ENCODE measurements at regions not wholly inside any gene's neighbourhood (a gene's known extent, or its start where the extent isn't known, plus 50 kb on each side); places are given as distances from the start of the nearest gene placed in this dataset.

DNA sequence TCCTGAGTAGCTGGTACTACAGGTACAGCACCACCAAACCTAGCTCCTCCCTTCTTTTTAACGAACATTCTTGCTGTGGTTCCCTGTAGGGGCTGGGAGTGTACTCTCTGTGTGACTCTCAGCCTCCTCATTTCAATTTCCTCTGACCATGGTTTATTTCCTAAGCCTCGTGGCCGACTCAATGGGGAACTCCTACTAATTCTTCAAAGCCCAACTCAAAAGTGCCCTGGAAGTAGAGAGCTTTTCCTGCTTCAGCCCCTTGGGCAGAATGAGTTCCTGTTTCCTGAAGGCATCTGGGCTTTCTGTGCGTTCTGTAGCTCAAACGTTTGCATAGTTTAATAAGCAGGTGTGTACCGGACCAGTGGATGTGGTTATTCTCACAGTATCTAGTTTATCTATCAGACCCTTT is 70.9 kb upstream of the ACOT11 start:
- H3K4me1 ChIP-seq: peaks cover 15 to 16% of the 10 kb centered on the region in 2 donors

DNA sequence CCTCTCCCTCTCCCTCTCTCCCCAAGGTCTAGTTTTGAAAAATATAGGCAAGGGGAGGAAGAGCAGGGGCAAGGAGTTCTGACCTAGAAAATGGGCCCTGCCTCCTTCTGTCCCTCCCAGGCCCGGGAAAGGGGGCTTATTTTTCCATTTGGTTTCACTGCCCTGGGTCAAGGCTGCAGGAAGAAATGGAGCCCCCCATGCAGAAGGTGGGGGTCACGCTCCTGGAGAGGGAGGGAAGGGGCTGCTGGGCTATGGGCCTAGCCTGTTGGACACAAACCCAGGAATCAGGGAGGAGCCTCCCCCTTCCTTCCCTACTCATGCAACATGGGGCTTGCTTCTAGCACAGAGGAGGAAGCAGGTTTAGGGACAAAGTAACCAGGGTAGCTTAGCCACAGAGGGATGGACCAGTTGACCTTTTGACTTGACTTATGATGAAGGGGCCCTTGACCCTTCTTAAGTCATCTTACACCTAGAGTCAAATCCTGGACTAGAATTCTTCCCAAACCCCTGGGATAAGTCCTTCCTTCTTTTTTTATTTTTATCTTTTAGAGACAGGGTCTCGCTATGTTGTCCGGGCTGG is 70.4 kb upstream of the SSBP3 start:
- Histone ChIP-seq H3K27ac (no peak overlapping the region), H3K4me3 (no peak overlapping the region), H3K9me3 (no peaks in the 10 kb centered on the region), H3K36me3 (no peaks in the 10 kb centered on the region), H3K4me1 (peaks cover 15 to 16% of the 10 kb centered on the region in 2 donors), H3K27me3 (no peaks in the 10 kb centered on the region)
- in situ Hi-C loops (cut with MboI; ENCODE audit: low sequenced_read_pairs in 4 of 4) (loop anchor here (25.0 kb wide), 2 partner anchors 214 to 264 kb away; partner anchors contain the start of genes CYB5RL (in 1 of the 4) and MRPL37 (in 1 of the 4)), intact Hi-C loops (cut with DNase I; ENCODE audit: low total_unique reads) (no loop called here)
- DNase-seq (no peak), ATAC-seq (no peak)
- TF ChIP-seq, protein P1, sequence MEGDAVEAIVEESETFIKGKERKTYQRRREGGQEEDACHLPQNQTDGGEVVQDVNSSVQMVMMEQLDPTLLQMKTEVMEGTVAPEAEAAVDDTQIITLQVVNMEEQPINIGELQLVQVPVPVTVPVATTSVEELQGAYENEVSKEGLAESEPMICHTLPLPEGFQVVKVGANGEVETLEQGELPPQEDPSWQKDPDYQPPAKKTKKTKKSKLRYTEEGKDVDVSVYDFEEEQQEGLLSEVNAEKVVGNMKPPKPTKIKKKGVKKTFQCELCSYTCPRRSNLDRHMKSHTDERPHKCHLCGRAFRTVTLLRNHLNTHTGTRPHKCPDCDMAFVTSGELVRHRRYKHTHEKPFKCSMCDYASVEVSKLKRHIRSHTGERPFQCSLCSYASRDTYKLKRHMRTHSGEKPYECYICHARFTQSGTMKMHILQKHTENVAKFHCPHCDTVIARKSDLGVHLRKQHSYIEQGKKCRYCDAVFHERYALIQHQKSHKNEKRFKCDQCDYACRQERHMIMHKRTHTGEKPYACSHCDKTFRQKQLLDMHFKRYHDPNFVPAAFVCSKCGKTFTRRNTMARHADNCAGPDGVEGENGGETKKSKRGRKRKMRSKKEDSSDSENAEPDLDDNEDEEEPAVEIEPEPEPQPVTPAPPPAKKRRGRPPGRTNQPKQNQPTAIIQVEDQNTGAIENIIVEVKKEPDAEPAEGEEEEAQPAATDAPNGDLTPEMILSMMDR (IDR thresholded peaks at IDR 0.05 in 4 of 5, conservative IDR thresholded peaks at IDR 0.05 in 1 of 5): no peak
- no peak for TF ChIP-seq POLR2A (IDR thresholded peaks at IDR 0.05)

More for the DNA sequence above, 70.9 kb upstream of the ACOT11 start:
- Histone ChIP-seq H3K9me3 (no peaks in the 10 kb centered on the region), H3K4me3 (no peak overlapping the region), H3K27ac (no peak overlapping the region), H3K36me3 (no peaks in the 10 kb centered on the region), H3K27me3 (no peaks in the 10 kb centered on the region)
- DNase-seq: no peak
- no peak for ATAC-seq
- in situ Hi-C loops (cut with MboI; ENCODE audit: low sequenced_read_pairs in 4 of 4): loop anchor here (25.0 kb wide), 2 partner anchors 215 to 265 kb away; partner anchors contain the start of genes CYB5RL (in 1 of the 4) and MRPL37 (in 1 of the 4)
- intact Hi-C loops (cut with DNase I; ENCODE audit: low total_unique reads): no loop called here
- TF ChIP-seq POLR2A (IDR thresholded peaks at IDR 0.05): no peak
- TF ChIP-seq, protein P1 (IDR thresholded peaks at IDR 0.05 in 4 of 5, conservative IDR thresholded peaks at IDR 0.05 in 1 of 5): no peak

DNA sequence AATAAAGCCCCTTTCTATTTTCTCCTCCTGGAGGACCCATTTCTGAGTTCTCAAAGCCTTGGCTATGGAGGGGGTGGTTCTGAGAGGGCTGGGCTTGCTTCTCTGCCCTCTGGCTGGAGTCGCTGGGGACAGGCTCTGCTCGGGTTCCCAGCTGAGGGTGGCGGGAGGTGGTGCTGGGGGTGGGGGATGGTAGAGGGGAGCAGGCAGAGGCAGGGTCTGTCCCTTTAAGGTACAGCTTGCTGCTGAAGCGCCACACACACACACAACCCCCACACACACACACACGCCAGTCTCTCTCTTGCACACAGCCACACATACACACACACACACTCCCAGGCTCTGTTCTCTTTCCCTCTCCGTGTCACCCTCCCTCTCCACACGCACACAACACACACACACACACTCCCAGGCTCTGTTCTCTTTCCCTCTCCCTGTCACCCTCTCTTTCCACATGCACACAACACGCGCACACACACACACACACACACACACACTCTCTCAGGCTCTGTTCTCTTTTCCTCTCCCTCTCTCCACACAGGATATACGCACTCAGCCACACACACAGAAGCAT is 69.8 kb upstream of the SSBP3 start:
- no peaks in the 10 kb centered on the region for H3K9me3 ChIP-seq
- H3K4me3 ChIP-seq: no peak overlapping the region
- ATAC-seq (peak in 1 of 2 donors; percentile 14), DNase-seq (no peak)
- intact Hi-C loops (cut with DNase I; ENCODE audit: low total_unique reads) (no loop called here), in situ Hi-C loops (cut with MboI; ENCODE audit: low sequenced_read_pairs in 4 of 4) (loop anchor here (25.0 kb wide), 2 partner anchors 214 to 264 kb away; partner anchors contain the start of genes CYB5RL (in 1 of the 4) and MRPL37 (in 1 of the 4))
- H3K27me3 ChIP-seq: no peaks in the 10 kb centered on the region
- peak overlapping the region in 1 of 4 donors; percentile 5 for H3K27ac ChIP-seq
- H3K4me1 ChIP-seq: peaks cover 15 to 16% of the 10 kb centered on the region in 2 donors
- TF ChIP-seq, protein P1 (IDR thresholded peaks at IDR 0.05 in 4 of 5, conservative IDR thresholded peaks at IDR 0.05 in 1 of 5): no peak
- no peak for TF ChIP-seq POLR2A (IDR thresholded peaks at IDR 0.05)
- no peaks in the 10 kb centered on the region for H3K36me3 ChIP-seq

DNA sequence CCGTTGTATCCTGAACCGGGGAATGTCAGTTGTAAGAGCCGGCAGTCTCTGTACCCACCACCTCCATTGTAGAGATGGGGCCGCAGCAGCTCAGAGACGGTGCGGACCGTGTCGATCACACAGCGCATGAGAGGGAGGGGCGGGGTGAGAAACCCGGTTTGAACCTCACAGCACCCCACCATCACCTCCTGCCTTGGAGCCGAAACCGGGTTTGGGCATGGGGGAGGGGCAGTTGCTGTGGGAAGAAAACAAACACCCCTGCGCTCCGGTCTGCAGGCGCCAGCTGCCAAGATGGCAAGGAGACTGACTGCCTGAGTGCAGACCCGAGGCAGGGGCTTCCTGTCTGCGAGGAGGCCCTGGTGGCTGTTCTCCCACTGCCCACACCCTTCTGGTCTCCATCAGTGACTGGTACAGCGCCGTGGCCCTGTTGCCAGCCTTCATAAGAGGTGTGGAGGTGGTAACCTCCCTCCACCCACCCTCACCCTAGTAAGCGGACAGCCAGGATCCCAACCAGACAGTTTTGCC is 69.2 kb upstream of the SSBP3 start:
- peaks cover 13% of the 10 kb centered on the region in 2 donors for H3K4me1 ChIP-seq
- no peaks in the 10 kb centered on the region for H3K36me3 ChIP-seq
- TF ChIP-seq POLR2A (IDR thresholded peaks at IDR 0.05): no peak
- TF ChIP-seq, protein P1 (IDR thresholded peaks at IDR 0.05 in 4 of 5, conservative IDR thresholded peaks at IDR 0.05 in 1 of 5): no peak
- peak overlapping the region in 1 of 4 donors; percentile 5 for H3K27ac ChIP-seq
- H3K4me3 ChIP-seq: peak overlapping the region; percentile 16 to 55 (median 32)
- intact Hi-C loops (cut with DNase I; ENCODE audit: low total_unique reads): no loop called here
- in situ Hi-C loops (cut with MboI; ENCODE audit: low sequenced_read_pairs in 4 of 4): loop anchor here (25.0 kb wide), 2 partner anchors 213 to 263 kb away; partner anchors contain the start of genes CYB5RL (in 1 of the 4) and MRPL37 (in 1 of the 4)
- H3K27me3 ChIP-seq: no peaks in the 10 kb centered on the region
- no peaks in the 10 kb centered on the region for H3K9me3 ChIP-seq
- DNase-seq: no peak
- ATAC-seq: no peak
